ENCODE measurements at regions not wholly inside any gene's neighbourhood (a gene's known extent, or its start where the extent isn't known, plus 50 kb on each side); places are given as distances from the start of the nearest gene placed in this dataset.

DNA sequence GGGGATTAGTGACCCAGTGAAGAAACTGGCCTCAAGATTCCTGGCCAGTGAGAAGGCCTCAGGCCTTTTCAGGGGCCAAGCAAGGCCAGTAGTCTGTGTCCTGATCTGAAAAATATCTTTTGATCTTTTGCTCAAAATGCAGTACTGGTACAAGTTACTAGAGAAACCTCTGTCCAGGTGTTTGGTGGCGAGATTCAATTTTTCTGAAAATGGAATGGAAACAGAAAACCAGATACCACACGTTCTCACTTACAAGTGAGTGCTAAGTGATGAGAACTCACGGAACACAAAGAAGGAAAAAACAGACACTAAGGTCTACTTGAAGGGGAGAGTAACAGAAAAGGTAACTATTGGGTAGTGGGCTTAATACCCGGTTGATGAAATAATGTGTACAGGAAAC is 463.4 kb downstream of the ZIC1 start:
- H3K4me3 ChIP-seq (ENCODE audit: low read length) = no peak overlapping the region
- TF ChIP-seq, protein P1, sequence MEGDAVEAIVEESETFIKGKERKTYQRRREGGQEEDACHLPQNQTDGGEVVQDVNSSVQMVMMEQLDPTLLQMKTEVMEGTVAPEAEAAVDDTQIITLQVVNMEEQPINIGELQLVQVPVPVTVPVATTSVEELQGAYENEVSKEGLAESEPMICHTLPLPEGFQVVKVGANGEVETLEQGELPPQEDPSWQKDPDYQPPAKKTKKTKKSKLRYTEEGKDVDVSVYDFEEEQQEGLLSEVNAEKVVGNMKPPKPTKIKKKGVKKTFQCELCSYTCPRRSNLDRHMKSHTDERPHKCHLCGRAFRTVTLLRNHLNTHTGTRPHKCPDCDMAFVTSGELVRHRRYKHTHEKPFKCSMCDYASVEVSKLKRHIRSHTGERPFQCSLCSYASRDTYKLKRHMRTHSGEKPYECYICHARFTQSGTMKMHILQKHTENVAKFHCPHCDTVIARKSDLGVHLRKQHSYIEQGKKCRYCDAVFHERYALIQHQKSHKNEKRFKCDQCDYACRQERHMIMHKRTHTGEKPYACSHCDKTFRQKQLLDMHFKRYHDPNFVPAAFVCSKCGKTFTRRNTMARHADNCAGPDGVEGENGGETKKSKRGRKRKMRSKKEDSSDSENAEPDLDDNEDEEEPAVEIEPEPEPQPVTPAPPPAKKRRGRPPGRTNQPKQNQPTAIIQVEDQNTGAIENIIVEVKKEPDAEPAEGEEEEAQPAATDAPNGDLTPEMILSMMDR (IDR thresholded peaks at IDR 0.05) = no peak
- no peak for DNase-seq
- H3K36me3 ChIP-seq (ENCODE audit: insufficient read depth, low read length) = no peaks in the 10 kb centered on the region
- intact Hi-C loops (cut with DNase I, micrococcal nuclease) = no loop called here
- CTCF ChIA-PET = no interaction called here
- no peaks in the 10 kb centered on the region for H3K27me3 Mint-ChIP-seq
- peaks cover 0 to 4% of the 10 kb centered on the region in 2 experiments for H3K9me3 ChIP-seq (ENCODE audit: control insufficient read depth in 1 of 2, insufficient read depth in 1 of 2, low read length in 2 of 2)
- no peaks in the 10 kb centered on the region for H3K4me1 ChIP-seq (ENCODE audit: insufficient read depth, low read length)
- no peaks in the 10 kb centered on the region for H3K36me3 Mint-ChIP-seq (ENCODE audit: low read depth)
- no peak overlapping the region for H3K4me3 Mint-ChIP-seq
- no peak overlapping the region for H3K27ac ChIP-seq (ENCODE audit: low read depth in 1 of 2, low read length in 2 of 2)
- H3K27me3 ChIP-seq (ENCODE audit: control insufficient read depth in 1 of 2, insufficient read depth in 2 of 2, low read length in 2 of 2) = no peaks in the 10 kb centered on the region
- POLR2A ChIA-PET = no interaction called here
- H3K9me3 Mint-ChIP-seq = peaks cover 2% of the 10 kb centered on the region
- no peak for ATAC-seq (ENCODE audit: poor library complexity)
- H3K4me1 Mint-ChIP-seq (ENCODE audit: low read depth) = no peaks in the 10 kb centered on the region
- H3K27ac Mint-ChIP-seq = no peak overlapping the region

DNA sequence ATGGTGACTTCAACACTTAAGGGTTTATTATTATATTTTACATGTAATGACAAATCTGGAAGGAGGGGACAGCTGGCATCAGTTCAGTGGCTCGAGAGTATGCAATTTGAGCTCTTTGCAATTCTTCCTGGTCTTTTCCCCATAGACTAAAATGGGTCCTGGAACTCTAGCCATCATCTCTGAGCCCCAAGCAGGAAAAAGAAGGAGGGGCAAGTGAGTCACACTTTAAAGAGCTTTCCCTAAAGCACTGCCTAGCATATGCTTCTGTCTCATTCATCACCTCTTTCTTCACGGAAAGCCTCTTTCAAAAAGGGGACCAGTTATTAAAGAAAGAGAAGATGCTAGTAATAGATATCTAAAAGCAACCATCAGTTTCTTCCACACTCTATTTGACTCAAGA is 466.3 kb downstream of the ZIC1 start:
- Mint-ChIP-seq H3K4me3 (no peak overlapping the region), H3K36me3 (ENCODE audit: low read depth) (no peaks in the 10 kb centered on the region), H3K4me1 (ENCODE audit: low read depth) (no peaks in the 10 kb centered on the region), H3K27ac (no peak overlapping the region), H3K27me3 (no peaks in the 10 kb centered on the region), H3K9me3 (peaks cover 5% of the 10 kb centered on the region)
- no peak for ATAC-seq (ENCODE audit: poor library complexity)
- no peak overlapping the region for H3K27ac ChIP-seq (ENCODE audit: low read depth in 1 of 2, low read length in 2 of 2)
- no peaks in the 10 kb centered on the region for H3K36me3 ChIP-seq (ENCODE audit: insufficient read depth, low read length)
- DNase-seq = no peak
- POLR2A ChIA-PET = no interaction called here
- CTCF ChIA-PET = no interaction called here
- no peaks in the 10 kb centered on the region for H3K27me3 ChIP-seq (ENCODE audit: control insufficient read depth in 1 of 2, insufficient read depth in 2 of 2, low read length in 2 of 2)
- H3K4me3 ChIP-seq (ENCODE audit: low read length) = no peak overlapping the region
- TF ChIP-seq, protein P1 (IDR thresholded peaks at IDR 0.05) = no peak
- intact Hi-C loops (cut with DNase I, micrococcal nuclease) = no loop called here
- peaks cover 0 to 4% of the 10 kb centered on the region in 2 experiments for H3K9me3 ChIP-seq (ENCODE audit: control insufficient read depth in 1 of 2, insufficient read depth in 1 of 2, low read length in 2 of 2)
- no peaks in the 10 kb centered on the region for H3K4me1 ChIP-seq (ENCODE audit: insufficient read depth, low read length)

DNA sequence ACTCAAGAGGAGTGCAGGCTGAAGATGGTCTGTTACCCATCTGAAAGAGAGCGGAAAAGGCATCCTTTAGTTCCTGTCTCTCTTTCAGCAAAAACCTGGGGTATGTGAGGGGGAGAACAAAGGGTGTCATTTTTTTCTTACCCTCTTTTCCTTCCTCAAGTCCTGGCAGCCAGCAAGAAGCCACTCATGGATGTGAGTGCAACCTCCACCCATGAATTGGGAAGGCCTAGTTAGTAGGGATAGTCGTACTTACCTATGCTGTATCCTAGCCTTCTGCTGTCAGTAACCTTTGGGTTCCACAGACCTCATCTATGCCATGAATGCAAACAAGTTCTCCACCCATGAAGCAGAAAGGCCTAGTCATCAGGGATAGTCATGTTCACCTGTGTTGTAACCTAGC is 472.8 kb downstream of the ZIC1 start:
- Mint-ChIP-seq H3K27me3 (no peaks in the 10 kb centered on the region), H3K36me3 (ENCODE audit: low read depth) (no peaks in the 10 kb centered on the region), H3K9me3 (peaks cover 13% of the 10 kb centered on the region), H3K4me1 (ENCODE audit: low read depth) (no peaks in the 10 kb centered on the region), H3K4me3 (no peak overlapping the region), H3K27ac (no peak overlapping the region)
- TF ChIP-seq, protein P1 (IDR thresholded peaks at IDR 0.05) = no peak
- Histone ChIP-seq H3K36me3 (ENCODE audit: insufficient read depth, low read length) (no peaks in the 10 kb centered on the region), H3K9me3 (ENCODE audit: control insufficient read depth in 1 of 2, insufficient read depth in 1 of 2, low read length in 2 of 2) (peaks cover 4 to 14% of the 10 kb centered on the region in 2 experiments), H3K4me3 (ENCODE audit: low read length) (no peak overlapping the region), H3K4me1 (ENCODE audit: insufficient read depth, low read length) (no peaks in the 10 kb centered on the region), H3K27me3 (ENCODE audit: control insufficient read depth in 1 of 2, insufficient read depth in 2 of 2, low read length in 2 of 2) (no peaks in the 10 kb centered on the region), H3K27ac (ENCODE audit: low read depth in 1 of 2, low read length in 2 of 2) (no peak overlapping the region)
- DNase-seq = no peak
- POLR2A ChIA-PET = no interaction called here
- CTCF ChIA-PET = no interaction called here
- no peak for ATAC-seq (ENCODE audit: poor library complexity)
- intact Hi-C loops (cut with DNase I, micrococcal nuclease) = no loop called here

Measured in CD4-positive, alpha-beta T cell (primary cell).